ENCODE measurements at regions not wholly inside any gene's neighbourhood (a gene's known extent, or its start where the extent isn't known, plus 50 kb on each side); places are given as distances from the start of the nearest gene placed in this dataset.

GRCh38 chr2:111708476-111709180, 175.4 kb downstream of the ANAPC1 start:
- DNase-seq = no peak

DNA sequence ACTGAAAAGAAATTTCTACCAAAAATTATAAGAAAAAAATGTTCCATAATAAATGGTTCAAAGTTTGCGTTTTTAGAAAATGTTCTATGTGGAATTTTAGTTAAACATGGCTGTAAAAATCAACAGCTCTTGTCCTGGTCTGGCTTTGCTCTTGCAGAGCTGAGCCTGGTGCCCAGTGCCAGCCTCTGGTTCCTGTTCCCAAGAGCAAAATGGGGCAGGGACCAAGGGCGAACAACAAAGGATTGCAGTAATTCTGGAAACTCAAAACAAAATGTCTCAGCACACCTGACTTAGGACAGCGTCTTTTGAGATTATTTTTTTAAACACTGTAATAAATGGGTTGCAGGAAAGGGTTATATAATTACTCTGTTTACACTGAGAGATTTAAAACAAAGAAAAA, 174.7 kb downstream of the ANAPC1 start:
- DNase-seq = no peak

GRCh38 chr2:111710085-111710484, 173.9 kb downstream of the ANAPC1 start:
- no peak for DNase-seq

- DNase-seq = no peak
These were observed 173.4 kb downstream of the ANAPC1 start for GRCh38 chr2:111710613-111711012.

DNA sequence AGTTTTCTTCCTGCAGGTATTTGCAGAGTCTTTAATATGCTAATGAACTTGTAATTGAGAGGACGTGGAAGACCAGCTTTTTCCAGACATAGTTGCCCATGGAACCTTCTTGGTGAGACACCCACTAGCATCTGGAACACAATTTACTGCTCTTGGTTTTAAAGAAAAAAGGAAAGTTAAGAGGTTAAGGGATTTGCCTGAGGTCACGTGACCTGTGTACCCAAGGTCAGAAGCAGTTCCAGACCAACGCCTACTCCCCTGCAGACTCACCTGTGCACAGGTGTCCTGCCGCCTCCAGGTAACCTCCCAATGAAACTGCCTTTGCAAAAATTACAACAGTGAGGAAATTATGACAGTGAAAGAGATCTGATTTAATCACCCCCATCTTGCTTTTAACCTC, 172.7 kb downstream of the ANAPC1 start:
- no peak for DNase-seq

- no peak for DNase-seq
These were observed 171.6 kb downstream of the ANAPC1 start for GRCh38 chr2:111712361-111712760.

DNA sequence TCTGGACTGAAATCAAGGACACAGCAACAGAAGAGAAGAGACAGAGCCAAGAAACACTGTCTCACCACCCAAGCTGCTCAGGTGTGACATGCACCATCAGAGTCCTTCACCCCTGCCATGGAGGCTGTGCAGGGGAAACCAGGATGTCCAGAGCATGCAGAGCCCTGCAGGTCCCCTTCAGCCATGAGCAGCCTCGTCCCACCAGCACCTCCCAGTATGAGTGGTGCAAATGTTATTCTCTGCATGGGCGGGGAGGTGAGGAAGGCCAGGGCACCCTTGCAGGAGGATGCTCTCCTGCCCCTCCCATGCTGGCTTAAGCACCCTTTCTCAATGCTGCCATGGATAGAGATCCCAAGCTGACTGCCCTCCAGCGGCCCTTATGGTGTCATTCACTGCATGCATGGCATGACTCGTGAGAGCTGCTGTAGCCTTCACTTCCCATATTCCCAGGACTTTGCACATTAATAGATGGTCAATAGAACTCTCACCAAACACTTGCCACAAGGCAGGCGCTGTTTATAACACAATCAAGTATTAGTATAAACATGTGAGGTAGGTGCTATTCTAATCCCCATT, 171.0 kb downstream of the ANAPC1 start:
- DNase-seq = no peak

DNA sequence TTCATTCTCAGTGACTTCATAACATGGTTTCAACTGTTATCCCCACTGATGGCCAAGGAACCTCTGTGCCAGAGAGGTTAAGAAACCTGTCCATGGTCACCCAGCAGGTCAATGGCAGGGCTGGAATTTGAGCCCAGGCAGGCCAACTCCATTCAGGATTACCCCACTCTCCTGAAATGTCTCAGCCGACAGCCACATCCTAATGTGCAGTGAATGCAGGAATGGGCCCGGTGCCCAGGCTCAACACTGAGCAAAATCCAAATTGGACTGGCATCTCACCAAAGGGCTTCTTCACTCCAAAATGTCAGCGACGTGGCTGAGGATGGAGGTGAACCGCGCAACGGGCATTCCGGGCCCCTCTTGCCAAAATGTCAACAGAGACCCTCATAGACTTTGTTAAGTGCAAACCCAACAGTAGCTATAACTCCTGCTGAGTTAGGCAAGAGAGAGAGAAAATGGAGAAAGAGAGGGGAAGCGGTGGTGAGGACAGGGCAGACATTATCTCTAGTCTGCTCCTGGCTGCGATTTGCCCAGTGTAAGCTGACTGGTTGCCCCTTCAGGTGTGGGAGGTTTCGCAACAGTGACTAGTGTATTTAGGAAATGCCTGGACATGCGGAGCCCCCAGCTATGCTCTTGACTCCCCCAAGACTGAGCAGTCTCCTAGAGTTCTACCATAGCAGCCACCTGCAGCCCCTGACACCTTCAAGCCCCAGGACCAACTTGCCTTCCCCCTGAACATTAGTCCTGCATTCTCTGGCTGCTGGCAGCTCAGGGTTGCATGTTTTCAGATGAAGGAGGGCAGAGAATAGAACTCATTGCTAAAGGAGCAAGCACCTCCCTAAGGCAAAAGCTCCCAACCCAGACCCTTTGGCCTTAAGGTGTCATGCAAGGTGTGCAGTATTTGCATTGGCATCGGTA, 167.7 kb downstream of the ANAPC1 start:
- DNase-seq = no peak

GRCh38 chr2:111716905-111717775, 166.9 kb downstream of the ANAPC1 start:
- no peak for DNase-seq
